Stimulated activated memory B cell treated with anti-CD40 and anti-IgM and Interleukin-4, amounts not matched to agents 10 μg/mL and 1 μg/mL and 100 μg/mL, for 72 hours (primary cell): ENCODE measurements at regions not wholly inside any gene's neighbourhood (a gene's known extent, or its start where the extent isn't known, plus 50 kb on each side); places are given as distances from the start of the nearest gene placed in this dataset.

Source experiments
- ATAC-seq: fragments of 150-1000 bp; cut with Tn5 transposase; 2 replicates; pipeline ENCODE4 v1.10.0; 2021
- H3K27ac Mint-ChIP-seq: one replicate; pipeline ENCODE4 v1.8.0; 2022; ENCODE audit warnings: mild to moderate bottlenecking, mixed read lengths
- H3K27me3 Mint-ChIP-seq: one replicate; pipeline ENCODE4 v1.8.0; 2022; ENCODE audit warnings: mixed read lengths
- H3K36me3 Mint-ChIP-seq: one replicate; pipeline ENCODE4 v1.8.0; 2022; ENCODE audit warnings: mixed read lengths
- H3K4me1 Mint-ChIP-seq: one replicate; pipeline ENCODE4 v1.8.0; 2022; ENCODE audit warnings: mixed read lengths
- H3K4me3 Mint-ChIP-seq: one replicate; pipeline ENCODE4 v1.8.0; 2022; ENCODE audit warnings: mild to moderate bottlenecking, moderate library complexity, mixed read lengths
- H3K9me3 Mint-ChIP-seq: one replicate; pipeline ENCODE4 v1.8.0; 2022; ENCODE audit warnings: mixed read lengths

- H3K4me3 Mint-ChIP-seq = no peak overlapping the region
- H3K27me3 Mint-ChIP-seq = no peaks in the 10 kb centered on the region
- no peaks in the 10 kb centered on the region for H3K4me1 Mint-ChIP-seq
- H3K27ac Mint-ChIP-seq = no peak overlapping the region
- ATAC-seq = no peak
- H3K9me3 Mint-ChIP-seq = peaks cover 3% of the 10 kb centered on the region
- H3K36me3 Mint-ChIP-seq = no peaks in the 10 kb centered on the region
These were observed 243.7 kb upstream of the SOX4 start for GRCh38 chr6:21349834-21350233.

- H3K4me1 Mint-ChIP-seq = no peaks in the 10 kb centered on the region
- ATAC-seq = no peak
- H3K4me3 Mint-ChIP-seq = no peak overlapping the region
- H3K27ac Mint-ChIP-seq = no peak overlapping the region
- H3K36me3 Mint-ChIP-seq = no peaks in the 10 kb centered on the region
- H3K9me3 Mint-ChIP-seq = peaks cover 3% of the 10 kb centered on the region
- H3K27me3 Mint-ChIP-seq = no peaks in the 10 kb centered on the region
These were observed 242.6 kb upstream of the SOX4 start for GRCh38 chr6:21350926-21351325.

- no peaks in the 10 kb centered on the region for H3K4me1 Mint-ChIP-seq
- H3K36me3 Mint-ChIP-seq = no peaks in the 10 kb centered on the region
These were observed 241.4 kb upstream of the SOX4 start for GRCh38 chr6:21352131-21352530.

GRCh38 chr6:21354805-21355238 lies 238.7 kb upstream of the SOX4 start:
- no peaks in the 10 kb centered on the region for H3K27me3 Mint-ChIP-seq
- no peaks in the 10 kb centered on the region for H3K9me3 Mint-ChIP-seq
- no peak overlapping the region for H3K27ac Mint-ChIP-seq
- H3K36me3 Mint-ChIP-seq = no peaks in the 10 kb centered on the region
- ATAC-seq = no peak
- H3K4me3 Mint-ChIP-seq = no peak overlapping the region
- H3K4me1 Mint-ChIP-seq = no peaks in the 10 kb centered on the region

More at GRCh38 chr6:21352131-21352530, 241.4 kb upstream of the SOX4 start:
- no peak overlapping the region for H3K4me3 Mint-ChIP-seq
- no peaks in the 10 kb centered on the region for H3K9me3 Mint-ChIP-seq
- no peak overlapping the region for H3K27ac Mint-ChIP-seq
- no peak for ATAC-seq
- no peaks in the 10 kb centered on the region for H3K27me3 Mint-ChIP-seq

- no peak for ATAC-seq
- H3K4me3 Mint-ChIP-seq = no peak overlapping the region
- H3K27ac Mint-ChIP-seq = no peak overlapping the region
- H3K27me3 Mint-ChIP-seq = no peaks in the 10 kb centered on the region
- no peaks in the 10 kb centered on the region for H3K36me3 Mint-ChIP-seq
- no peaks in the 10 kb centered on the region for H3K9me3 Mint-ChIP-seq
- no peaks in the 10 kb centered on the region for H3K4me1 Mint-ChIP-seq
These were observed 237.9 kb upstream of the SOX4 start for GRCh38 chr6:21355638-21356037.

GRCh38 chr6:21357262-21357661 lies 236.3 kb upstream of the SOX4 start:
- H3K4me3 Mint-ChIP-seq = no peak overlapping the region
- H3K4me1 Mint-ChIP-seq = no peaks in the 10 kb centered on the region
- H3K27me3 Mint-ChIP-seq = no peaks in the 10 kb centered on the region
- H3K36me3 Mint-ChIP-seq = no peaks in the 10 kb centered on the region
- no peak for ATAC-seq
- H3K9me3 Mint-ChIP-seq = no peaks in the 10 kb centered on the region
- no peak overlapping the region for H3K27ac Mint-ChIP-seq

GRCh38 chr6:21359926-21360325 lies 233.6 kb upstream of the SOX4 start:
- no peaks in the 10 kb centered on the region for H3K4me1 Mint-ChIP-seq
- H3K9me3 Mint-ChIP-seq = no peaks in the 10 kb centered on the region
- no peak overlapping the region for H3K4me3 Mint-ChIP-seq
- no peak for ATAC-seq
- H3K27ac Mint-ChIP-seq = no peak overlapping the region
- H3K36me3 Mint-ChIP-seq = no peaks in the 10 kb centered on the region
- no peaks in the 10 kb centered on the region for H3K27me3 Mint-ChIP-seq

GRCh38 chr6:21360336-21360735 lies 233.2 kb upstream of the SOX4 start:
- no peak overlapping the region for H3K27ac Mint-ChIP-seq
- H3K27me3 Mint-ChIP-seq = no peaks in the 10 kb centered on the region
- H3K36me3 Mint-ChIP-seq = no peaks in the 10 kb centered on the region
- no peaks in the 10 kb centered on the region for H3K4me1 Mint-ChIP-seq
- no peak overlapping the region for H3K4me3 Mint-ChIP-seq
- H3K9me3 Mint-ChIP-seq = no peaks in the 10 kb centered on the region
- no peak for ATAC-seq

- no peak for ATAC-seq
- Mint-ChIP-seq H3K27me3 (no peaks in the 10 kb centered on the region), H3K36me3 (no peaks in the 10 kb centered on the region), H3K4me3 (no peak overlapping the region), H3K4me1 (no peaks in the 10 kb centered on the region), H3K27ac (no peak overlapping the region), H3K9me3 (no peaks in the 10 kb centered on the region)
These were observed 226.4 kb upstream of the SOX4 start for GRCh38 chr6:21367148-21367547.

- ATAC-seq = no peak
- no peaks in the 10 kb centered on the region for H3K4me1 Mint-ChIP-seq
- H3K36me3 Mint-ChIP-seq = no peaks in the 10 kb centered on the region
- no peak overlapping the region for H3K27ac Mint-ChIP-seq
- no peaks in the 10 kb centered on the region for H3K27me3 Mint-ChIP-seq
- H3K4me3 Mint-ChIP-seq = no peak overlapping the region
- no peaks in the 10 kb centered on the region for H3K9me3 Mint-ChIP-seq
These were observed 225.8 kb upstream of the SOX4 start for GRCh38 chr6:21367649-21368154.

GRCh38 chr6:21371061-21371460 lies 222.5 kb upstream of the SOX4 start:
- Mint-ChIP-seq H3K36me3 (no peaks in the 10 kb centered on the region), H3K9me3 (no peaks in the 10 kb centered on the region), H3K27me3 (no peaks in the 10 kb centered on the region), H3K4me3 (no peak overlapping the region), H3K27ac (no peak overlapping the region), H3K4me1 (peaks cover 8% of the 10 kb centered on the region)
- no peak for ATAC-seq

GRCh38 chr6:21371676-21372171 lies 221.8 kb upstream of the SOX4 start:
- no peak overlapping the region for H3K4me3 Mint-ChIP-seq
- no peaks in the 10 kb centered on the region for H3K9me3 Mint-ChIP-seq
- H3K27me3 Mint-ChIP-seq = no peaks in the 10 kb centered on the region
- ATAC-seq = no peak
- peaks cover 8% of the 10 kb centered on the region for H3K4me1 Mint-ChIP-seq
- H3K36me3 Mint-ChIP-seq = no peaks in the 10 kb centered on the region
- H3K27ac Mint-ChIP-seq = no peak overlapping the region

GRCh38 chr6:21375151-21376116 lies 218.1 kb upstream of the SOX4 start:
- no peak overlapping the region for H3K27ac Mint-ChIP-seq
- H3K4me1 Mint-ChIP-seq = peaks cover 8% of the 10 kb centered on the region
- H3K9me3 Mint-ChIP-seq = no peaks in the 10 kb centered on the region
- ATAC-seq = no peak
- no peak overlapping the region for H3K4me3 Mint-ChIP-seq
- H3K36me3 Mint-ChIP-seq = no peaks in the 10 kb centered on the region
- no peaks in the 10 kb centered on the region for H3K27me3 Mint-ChIP-seq

- no peaks in the 10 kb centered on the region for H3K36me3 Mint-ChIP-seq
- H3K27ac Mint-ChIP-seq = no peak overlapping the region
- H3K27me3 Mint-ChIP-seq = no peaks in the 10 kb centered on the region
- no peak overlapping the region for H3K4me3 Mint-ChIP-seq
- H3K4me1 Mint-ChIP-seq = peaks cover 8% of the 10 kb centered on the region
- H3K9me3 Mint-ChIP-seq = no peaks in the 10 kb centered on the region
- no peak for ATAC-seq
These were observed 216.2 kb upstream of the SOX4 start for GRCh38 chr6:21377356-21377755.

- Mint-ChIP-seq H3K9me3 (peaks cover 4% of the 10 kb centered on the region), H3K27me3 (no peaks in the 10 kb centered on the region), H3K36me3 (no peaks in the 10 kb centered on the region), H3K4me3 (no peak overlapping the region), H3K4me1 (no peaks in the 10 kb centered on the region), H3K27ac (no peak overlapping the region)
- ATAC-seq = no peak
These were observed 212.1 kb upstream of the SOX4 start for GRCh38 chr6:21381331-21381963.
